ENCODE measurements at regions not wholly inside any gene's neighbourhood (a gene's known extent, or its start where the extent isn't known, plus 50 kb on each side); places are given as distances from the start of the nearest gene placed in this dataset.

GRCh38 chr3:189406148-189406547 lies 225.0 kb upstream of the TP63 start:
- TF ChIP-seq CTCF (IDR thresholded peaks at IDR 0.05) (no peak), POLR2AphosphoS5 (IDR thresholded peaks at IDR 0.05) (no peak), POLR2A (IDR thresholded peaks at IDR 0.05) (no peak)

All from prostate gland (tissue), 2 donors.